ENCODE measurements at regions not wholly inside any gene's neighbourhood (a gene's known extent, or its start where the extent isn't known, plus 50 kb on each side); places are given as distances from the start of the nearest gene placed in this dataset.

GRCh38 chr2:193303464-193303863 is 1108.7 kb upstream of the TMEFF2 start:
- TF ChIP-seq EGR1 (IDR thresholded peaks at IDR 0.05): no peak
- TF ChIP-seq, protein P1, sequence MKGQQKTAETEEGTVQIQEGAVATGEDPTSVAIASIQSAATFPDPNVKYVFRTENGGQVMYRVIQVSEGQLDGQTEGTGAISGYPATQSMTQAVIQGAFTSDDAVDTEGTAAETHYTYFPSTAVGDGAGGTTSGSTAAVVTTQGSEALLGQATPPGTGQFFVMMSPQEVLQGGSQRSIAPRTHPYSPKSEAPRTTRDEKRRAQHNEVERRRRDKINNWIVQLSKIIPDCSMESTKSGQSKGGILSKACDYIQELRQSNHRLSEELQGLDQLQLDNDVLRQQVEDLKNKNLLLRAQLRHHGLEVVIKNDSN (IDR thresholded peaks at IDR 0.05): no peak
- TF ChIP-seq EP300 (IDR thresholded peaks at IDR 0.05; ENCODE audit: borderline replicate concordance): no peak
- no peak for TF ChIP-seq RAD21 (IDR thresholded peaks at IDR 0.05; ENCODE audit: low read depth)
- TF ChIP-seq CREB1 (IDR thresholded peaks at IDR 0.05; ENCODE audit: low read depth): no peak
- TF ChIP-seq FOXM1 (IDR thresholded peaks at IDR 0.05; ENCODE audit: borderline replicate concordance, low read depth): no peak
- TF ChIP-seq, protein P2, sequence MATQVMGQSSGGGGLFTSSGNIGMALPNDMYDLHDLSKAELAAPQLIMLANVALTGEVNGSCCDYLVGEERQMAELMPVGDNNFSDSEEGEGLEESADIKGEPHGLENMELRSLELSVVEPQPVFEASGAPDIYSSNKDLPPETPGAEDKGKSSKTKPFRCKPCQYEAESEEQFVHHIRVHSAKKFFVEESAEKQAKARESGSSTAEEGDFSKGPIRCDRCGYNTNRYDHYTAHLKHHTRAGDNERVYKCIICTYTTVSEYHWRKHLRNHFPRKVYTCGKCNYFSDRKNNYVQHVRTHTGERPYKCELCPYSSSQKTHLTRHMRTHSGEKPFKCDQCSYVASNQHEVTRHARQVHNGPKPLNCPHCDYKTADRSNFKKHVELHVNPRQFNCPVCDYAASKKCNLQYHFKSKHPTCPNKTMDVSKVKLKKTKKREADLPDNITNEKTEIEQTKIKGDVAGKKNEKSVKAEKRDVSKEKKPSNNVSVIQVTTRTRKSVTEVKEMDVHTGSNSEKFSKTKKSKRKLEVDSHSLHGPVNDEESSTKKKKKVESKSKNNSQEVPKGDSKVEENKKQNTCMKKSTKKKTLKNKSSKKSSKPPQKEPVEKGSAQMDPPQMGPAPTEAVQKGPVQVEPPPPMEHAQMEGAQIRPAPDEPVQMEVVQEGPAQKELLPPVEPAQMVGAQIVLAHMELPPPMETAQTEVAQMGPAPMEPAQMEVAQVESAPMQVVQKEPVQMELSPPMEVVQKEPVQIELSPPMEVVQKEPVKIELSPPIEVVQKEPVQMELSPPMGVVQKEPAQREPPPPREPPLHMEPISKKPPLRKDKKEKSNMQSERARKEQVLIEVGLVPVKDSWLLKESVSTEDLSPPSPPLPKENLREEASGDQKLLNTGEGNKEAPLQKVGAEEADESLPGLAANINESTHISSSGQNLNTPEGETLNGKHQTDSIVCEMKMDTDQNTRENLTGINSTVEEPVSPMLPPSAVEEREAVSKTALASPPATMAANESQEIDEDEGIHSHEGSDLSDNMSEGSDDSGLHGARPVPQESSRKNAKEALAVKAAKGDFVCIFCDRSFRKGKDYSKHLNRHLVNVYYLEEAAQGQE (IDR thresholded peaks at IDR 0.05; ENCODE audit: low read depth): no peak
- TF ChIP-seq YY1 (IDR thresholded peaks at IDR 0.05; ENCODE audit: low read depth): no peak

DNA sequence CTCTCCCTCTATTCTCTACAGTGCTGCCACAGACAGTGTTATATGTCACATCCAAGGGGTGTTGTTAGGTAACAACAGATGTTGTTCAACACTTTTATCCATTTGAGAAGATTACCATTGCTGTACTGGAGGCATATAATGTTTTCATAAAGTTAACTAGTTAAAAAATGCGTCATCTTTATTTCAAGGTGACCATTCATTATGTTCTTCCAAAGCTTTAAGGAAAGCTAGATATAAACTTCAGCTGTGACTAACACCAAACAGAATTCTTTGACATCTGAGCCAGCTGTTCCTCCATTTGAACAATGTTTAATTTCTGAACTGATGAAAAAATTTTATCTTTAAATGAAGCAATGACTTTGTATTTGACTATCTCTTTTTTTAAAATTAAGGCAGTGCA is 1099.6 kb upstream of the TMEFF2 start:
- no peak for TF ChIP-seq RAD21 (IDR thresholded peaks at IDR 0.05; ENCODE audit: low read depth)
- no peak for TF ChIP-seq FOXM1 (IDR thresholded peaks at IDR 0.05; ENCODE audit: borderline replicate concordance, low read depth)
- no peak for TF ChIP-seq MAX (IDR thresholded peaks at IDR 0.05)
- TF ChIP-seq TCF12 (IDR thresholded peaks at IDR 0.05; ENCODE audit: low read depth): no peak
- no peak for TF ChIP-seq TEAD4 (IDR thresholded peaks at IDR 0.05)
- TF ChIP-seq TAF1 (IDR thresholded peaks at IDR 0.05; ENCODE audit: low read depth): no peak
- no peak for TF ChIP-seq CEBPB (IDR thresholded peaks at IDR 0.05)
- TF ChIP-seq EGR1 (IDR thresholded peaks at IDR 0.05): no peak
- TF ChIP-seq NFIC (IDR thresholded peaks at IDR 0.05): no peak
- no peak for TF ChIP-seq CREB1 (IDR thresholded peaks at IDR 0.05; ENCODE audit: low read depth)
- TF ChIP-seq, protein P2 (IDR thresholded peaks at IDR 0.05; ENCODE audit: low read depth): no peak
- TF ChIP-seq, protein P1 (IDR thresholded peaks at IDR 0.05): no peak
- no peak for TF ChIP-seq EP300 (IDR thresholded peaks at IDR 0.05; ENCODE audit: borderline replicate concordance)

DNA sequence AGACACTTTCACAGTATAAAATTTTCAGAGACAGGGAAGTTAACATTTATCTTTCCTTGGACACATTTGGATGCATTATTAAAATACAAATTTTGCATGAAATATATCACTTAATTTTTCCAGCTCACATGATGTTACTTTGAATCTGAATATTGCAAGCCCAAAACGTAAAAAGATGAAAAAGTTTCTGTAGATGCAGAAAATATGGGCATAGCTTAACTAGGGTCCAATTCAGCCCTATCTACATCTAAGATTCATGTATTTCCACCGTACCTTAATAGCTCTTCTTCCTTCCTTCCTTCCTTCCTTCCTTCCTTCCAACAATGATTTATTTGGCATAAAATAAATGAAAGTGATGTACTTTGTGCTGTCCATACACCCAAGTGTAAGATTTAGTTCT is 1084.6 kb upstream of the TMEFF2 start:
- TF ChIP-seq EGR1 (IDR thresholded peaks at IDR 0.05): no peak
- TF ChIP-seq RAD21 (IDR thresholded peaks at IDR 0.05; ENCODE audit: low read depth): no peak
- no peak for TF ChIP-seq TAF1 (IDR thresholded peaks at IDR 0.05; ENCODE audit: low read depth)
- no peak for TF ChIP-seq FOXM1 (IDR thresholded peaks at IDR 0.05; ENCODE audit: borderline replicate concordance, low read depth)
- TF ChIP-seq NFIC (IDR thresholded peaks at IDR 0.05): no peak
- TF ChIP-seq, protein P1 (IDR thresholded peaks at IDR 0.05): no peak
- TF ChIP-seq CREB1 (IDR thresholded peaks at IDR 0.05; ENCODE audit: low read depth): no peak
- no peak for TF ChIP-seq YY1 (IDR thresholded peaks at IDR 0.05; ENCODE audit: low read depth)
- TF ChIP-seq CEBPB (IDR thresholded peaks at IDR 0.05): no peak
- TF ChIP-seq MAX (IDR thresholded peaks at IDR 0.05): no peak
- TF ChIP-seq ZBTB7A (IDR thresholded peaks at IDR 0.05; ENCODE audit: low read depth): no peak
- TF ChIP-seq EP300 (IDR thresholded peaks at IDR 0.05; ENCODE audit: borderline replicate concordance): no peak
- TF ChIP-seq TEAD4 (IDR thresholded peaks at IDR 0.05): no peak

DNA sequence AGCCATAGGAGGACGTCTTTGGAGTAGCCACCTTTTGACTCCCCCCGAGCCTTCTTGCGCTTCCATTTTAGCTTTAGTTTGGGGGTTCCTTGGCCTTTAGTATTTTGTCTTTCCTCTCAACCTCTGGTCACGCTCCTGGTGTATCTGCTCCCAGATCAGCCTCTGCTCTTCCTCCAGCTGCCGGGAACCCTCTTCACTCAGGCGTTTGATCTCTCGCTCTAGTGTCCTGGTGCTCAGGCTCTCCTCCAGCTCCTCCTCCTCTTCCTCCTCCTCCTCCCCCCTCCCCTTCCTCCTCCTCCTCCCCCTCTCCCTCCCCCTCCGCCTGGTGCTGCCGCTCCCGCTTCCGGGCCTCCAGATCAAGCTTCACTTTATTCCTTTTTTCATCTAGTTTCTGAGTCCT is 1082.3 kb upstream of the TMEFF2 start:
- TF ChIP-seq EGR1 (IDR thresholded peaks at IDR 0.05) (no peak), ZBTB7A (IDR thresholded peaks at IDR 0.05; ENCODE audit: low read depth) (no peak), NFIC (IDR thresholded peaks at IDR 0.05) (no peak), RAD21 (IDR thresholded peaks at IDR 0.05; ENCODE audit: low read depth) (no peak), EP300 (IDR thresholded peaks at IDR 0.05; ENCODE audit: borderline replicate concordance) (no peak), CREB1 (IDR thresholded peaks at IDR 0.05; ENCODE audit: low read depth) (no peak), TAF1 (IDR thresholded peaks at IDR 0.05; ENCODE audit: low read depth) (no peak), FOXM1 (IDR thresholded peaks at IDR 0.05; ENCODE audit: borderline replicate concordance, low read depth) (no peak), TCF12 (IDR thresholded peaks at IDR 0.05; ENCODE audit: low read depth) (no peak), YY1 (IDR thresholded peaks at IDR 0.05; ENCODE audit: low read depth) (no peak), MAX (IDR thresholded peaks at IDR 0.05) (no peak), TEAD4 (IDR thresholded peaks at IDR 0.05) (no peak), CEBPB (IDR thresholded peaks at IDR 0.05) (no peak)
- TF ChIP-seq, protein P1 (IDR thresholded peaks at IDR 0.05): no peak
- TF ChIP-seq, protein P2 (IDR thresholded peaks at IDR 0.05; ENCODE audit: low read depth): no peak
